HG03280 (cell line): ENCODE measurements at regions not wholly inside any gene's neighbourhood (a gene's known extent, or its start where the extent isn't known, plus 50 kb on each side); places are given as distances from the start of the nearest gene placed in this dataset.

ENCODE experiments used
- ATAC-seq: cut with Tn5 transposase; IDR thresholded peaks from one replicate; pipeline ENCODE4 v1.9.1; 2021; ENCODE audit warnings: mild to moderate bottlenecking, moderate library complexity; ENCODE audit not compliant: unreplicated experiment

GRCh38 chr12:77368379-77368778 is 303.0 kb upstream of the E2F7 start:
- ATAC-seq: no peak

- no peak for ATAC-seq
Measured at GRCh38 chr12:77366616-77367015, 301.2 kb upstream of the E2F7 start.

DNA sequence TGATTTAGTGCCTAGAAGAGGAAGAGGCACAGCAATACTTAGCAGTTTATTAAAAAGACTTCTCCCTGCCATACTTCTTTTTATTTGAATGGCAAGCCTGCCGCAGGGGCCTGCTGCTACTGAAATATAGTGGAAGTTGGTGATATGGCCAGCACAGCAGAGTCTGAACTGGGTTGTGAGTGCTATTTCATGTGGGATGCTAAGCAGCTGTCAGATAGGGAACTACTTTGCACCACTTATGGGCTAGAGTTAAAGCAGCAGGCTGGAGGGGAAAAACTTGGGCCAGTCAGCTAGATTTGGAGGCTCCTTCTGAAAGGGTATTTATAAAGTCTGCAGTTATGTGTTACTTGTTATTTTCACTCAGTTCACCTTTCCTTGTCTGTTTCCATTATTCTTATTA is 299.0 kb upstream of the E2F7 start:
- ATAC-seq: no peak

DNA sequence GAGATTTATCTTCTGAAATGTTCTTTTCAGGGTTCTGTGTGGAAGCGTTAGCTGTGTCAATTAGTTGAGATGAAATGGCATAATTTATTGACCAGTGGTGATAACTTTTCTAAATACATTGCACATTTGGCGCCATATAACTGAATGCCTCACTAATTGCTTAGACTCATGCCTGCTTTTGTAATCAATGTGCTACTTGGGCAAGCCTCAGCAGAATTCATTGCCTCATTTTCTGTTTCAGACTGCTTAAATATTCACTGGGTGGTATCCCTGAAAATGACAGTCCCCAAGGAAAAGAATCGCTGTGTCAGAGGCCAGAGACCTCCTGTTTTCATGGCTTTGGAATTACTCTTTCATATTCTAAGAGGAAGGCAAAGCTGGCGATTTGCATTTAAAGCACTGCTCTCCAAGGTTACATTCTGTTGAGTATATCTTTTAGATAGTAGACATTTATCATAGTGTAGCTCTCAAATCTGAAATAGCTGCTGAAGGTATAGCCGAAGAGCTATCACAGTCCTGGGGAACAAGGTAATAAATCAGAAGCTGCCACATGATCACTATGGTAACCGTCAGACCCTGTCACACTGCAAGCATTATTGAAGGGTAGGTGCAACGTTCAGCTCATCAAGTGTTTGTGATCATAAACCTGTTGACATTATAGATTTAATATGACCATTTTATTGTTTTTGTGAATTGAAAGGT is 297.3 kb upstream of the E2F7 start:
- no peak for ATAC-seq

DNA sequence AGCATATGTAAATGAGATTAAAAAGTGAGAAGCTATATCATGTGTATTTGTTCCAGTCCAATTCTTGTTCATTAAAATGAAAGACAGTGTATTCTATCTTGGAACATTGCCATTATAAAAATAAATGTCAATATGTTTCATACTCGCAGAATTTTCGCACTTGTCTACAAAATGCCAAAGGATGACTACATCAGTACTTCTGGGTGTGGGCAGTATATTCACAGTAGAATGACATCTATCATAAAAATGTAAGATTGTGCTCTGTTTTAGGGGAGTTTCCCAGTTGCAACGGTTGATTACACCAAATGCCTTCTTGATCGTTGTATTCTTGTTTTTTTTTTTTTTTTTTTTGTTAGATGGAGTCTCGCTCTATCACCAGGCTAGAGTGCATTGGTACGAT is 292.3 kb upstream of the E2F7 start:
- ATAC-seq: no peak

- no peak for ATAC-seq
Measured at GRCh38 chr12:77354766-77355362, 289.5 kb upstream of the E2F7 start.

DNA sequence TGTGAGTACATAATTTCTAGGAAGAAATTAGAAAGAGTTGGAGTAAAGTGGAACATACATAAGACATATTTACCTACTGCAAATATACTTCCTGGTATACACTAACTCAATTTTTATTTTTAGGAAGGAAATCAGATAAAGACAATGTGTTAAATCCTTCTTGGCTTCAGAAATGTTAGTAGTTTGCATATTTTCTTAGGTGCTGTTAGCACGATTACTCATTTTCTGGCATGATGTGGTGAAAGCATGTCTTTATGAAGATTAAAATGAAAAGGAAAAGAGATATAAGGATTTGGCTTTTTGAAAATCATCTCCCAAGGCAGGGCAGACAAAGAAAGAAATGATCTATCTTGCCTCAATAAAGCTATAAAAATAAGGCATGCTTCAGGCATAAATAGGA is 287.6 kb upstream of the E2F7 start:
- no peak for ATAC-seq

DNA sequence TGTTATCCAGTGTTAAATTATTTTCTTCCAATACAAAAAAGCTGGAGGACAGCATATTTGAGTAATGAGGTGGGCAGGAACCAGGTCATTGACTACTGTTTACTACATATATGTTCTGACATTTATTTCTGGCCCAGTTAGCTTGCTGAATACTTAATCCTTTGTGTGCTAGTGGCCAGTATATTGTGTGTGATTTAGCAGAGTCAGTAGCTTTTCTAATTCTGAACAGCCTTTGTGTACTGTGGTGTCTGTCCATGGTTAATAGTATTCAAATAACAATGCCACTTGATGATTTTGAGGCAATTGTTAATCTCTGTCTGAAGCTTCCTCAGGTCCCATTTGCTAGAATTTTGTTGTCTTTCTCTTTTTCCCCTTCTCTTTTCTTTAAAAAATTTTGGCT is 286.5 kb upstream of the E2F7 start:
- no peak for ATAC-seq

GRCh38 chr12:77349689-77350370 is 284.5 kb upstream of the E2F7 start:
- no peak for ATAC-seq

- no peak for ATAC-seq
Measured at GRCh38 chr12:77347017-77347416, 281.6 kb upstream of the E2F7 start.

GRCh38 chr12:77345336-77345735 is 280.0 kb upstream of the E2F7 start:
- ATAC-seq: no peak

DNA sequence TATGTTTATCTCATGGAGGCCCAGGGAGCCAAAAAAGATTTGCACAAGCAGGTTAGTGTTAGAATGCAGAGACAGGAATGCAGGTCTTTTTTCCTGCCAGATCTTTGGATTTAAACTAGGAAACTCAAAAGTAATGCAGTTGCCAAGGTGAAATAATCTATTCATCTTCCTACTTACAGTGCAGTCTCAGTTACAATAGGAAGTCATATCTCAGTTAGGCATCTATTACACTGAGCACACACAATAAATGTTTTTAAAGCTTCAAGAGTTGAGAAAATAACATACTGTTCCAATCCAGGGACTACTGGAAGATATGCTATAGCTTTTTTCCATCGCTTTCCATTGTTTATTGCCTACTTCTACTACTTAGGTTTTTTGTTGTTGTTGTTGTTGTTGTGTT is 279.3 kb upstream of the E2F7 start:
- ATAC-seq: no peak

- no peak for ATAC-seq
Measured at GRCh38 chr12:77343291-77343690, 277.9 kb upstream of the E2F7 start.

DNA sequence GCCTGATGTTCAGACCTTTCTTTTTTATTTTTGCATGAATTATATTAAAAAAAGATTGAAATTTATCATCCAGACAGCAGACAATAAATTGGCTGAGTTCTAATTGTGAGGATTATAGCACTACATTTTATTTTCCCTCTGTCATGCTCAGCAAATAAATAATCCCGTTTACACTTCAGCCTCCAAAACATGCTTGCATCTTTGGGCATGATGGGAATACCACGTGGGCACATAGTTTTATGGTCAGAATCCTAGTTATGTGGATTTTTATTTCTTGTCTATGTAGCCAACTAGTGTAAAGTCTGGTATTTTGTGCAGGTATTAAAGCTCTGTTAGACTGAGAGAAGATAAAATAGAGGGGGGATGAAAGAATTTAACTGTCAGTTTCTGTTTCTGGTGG is 276.9 kb upstream of the E2F7 start:
- no peak for ATAC-seq

- ATAC-seq: no peak
Measured at GRCh38 chr12:77339610-77340009, 274.2 kb upstream of the E2F7 start.

DNA sequence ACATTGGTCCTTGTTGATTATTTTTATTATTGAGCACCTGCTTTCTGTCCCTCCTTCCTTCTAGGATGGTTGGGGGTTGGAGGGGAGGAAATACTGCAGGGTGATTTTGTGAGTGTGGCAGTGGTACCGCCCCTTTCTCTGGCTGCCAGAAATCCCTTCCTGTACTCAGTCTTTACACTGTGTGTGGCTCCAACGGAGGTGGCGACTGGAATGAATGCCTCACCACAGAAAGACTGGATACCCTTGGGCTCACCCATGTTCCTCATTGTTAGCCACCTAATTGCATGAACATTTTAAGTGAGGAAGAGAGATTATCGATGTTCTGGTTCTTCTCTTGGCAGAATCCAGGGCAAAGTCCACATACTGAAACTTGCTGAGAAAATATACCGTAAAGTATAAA is 272.0 kb upstream of the E2F7 start:
- no peak for ATAC-seq

DNA sequence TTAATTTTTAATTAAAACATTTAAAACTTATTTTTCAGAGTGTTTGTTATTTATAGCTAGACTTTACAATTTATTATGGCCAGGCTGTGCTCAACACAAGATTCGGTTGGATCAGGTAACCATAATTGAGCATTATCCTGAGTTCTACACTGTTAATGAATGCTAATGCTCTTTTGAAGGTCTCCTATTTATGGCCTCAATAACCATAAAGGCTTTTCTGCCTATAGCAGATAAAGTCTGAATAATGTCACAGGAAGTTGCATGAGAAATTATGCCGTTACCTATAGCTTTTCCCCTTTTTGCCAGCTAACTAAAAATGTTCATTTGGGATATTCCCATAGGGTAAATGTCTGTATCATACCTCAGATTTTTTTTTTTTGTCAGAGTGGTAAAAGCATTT is 269.4 kb upstream of the E2F7 start:
- ATAC-seq: no peak

GRCh38 chr12:77328326-77328725 is 263.0 kb upstream of the E2F7 start:
- ATAC-seq: no peak

- ATAC-seq: no peak
Measured at GRCh38 chr12:77325511-77326236, 260.3 kb upstream of the E2F7 start.

GRCh38 chr12:77324763-77325468 is 259.5 kb upstream of the E2F7 start:
- ATAC-seq: peak; percentile 91

- no peak for ATAC-seq
Measured at GRCh38 chr12:77324416-77324762, 259.0 kb upstream of the E2F7 start.
